WTC11 (cell line): ENCODE measurements at regions not wholly inside any gene's neighbourhood (a gene's known extent, or its start where the extent isn't known, plus 50 kb on each side); places are given as distances from the start of the nearest gene placed in this dataset.

Experiments used
- ATAC-seq: fragments of 200-7000 bp; cut with Tn5 transposase; 2 replicates; pipeline ENCODE4 v1.10.0; 2021; ENCODE audit warnings: mild to moderate bottlenecking, moderate library complexity
- CTCF ChIA-PET: fragments of 300-600 bp; sonication (Branson Sonifier 250); formaldehyde crosslinking; loops from one replicate; lab custom pipeline; 2021; ENCODE audit warnings: antibody characterized with exemption; lab: Charles Lee
- POLR2A ChIA-PET: fragments of 350-600 bp; sonication (Branson Sonifier 250); formaldehyde crosslinking; loops from one replicate; lab custom pipeline; 2021; ENCODE audit warnings: antibody characterized with exemption; lab: Charles Lee
- DNase-seq: peaks from one replicate; pipeline ENCODE4 v3.0.0; 2021; ENCODE audit warnings: low spot score
- H3K27ac Mint-ChIP-seq: 2 replicates; pipeline ENCODE4 v1.8.0; 2021; ENCODE audit warnings: mixed read lengths
- H3K27me3 Mint-ChIP-seq: 2 replicates; pipeline ENCODE4 v1.8.0; 2021; ENCODE audit warnings: low read depth, mild to moderate bottlenecking, moderate library complexity, mixed read lengths
- H3K36me3 Mint-ChIP-seq: 2 replicates; pipeline ENCODE4 v1.8.0; 2021; ENCODE audit warnings: mixed read lengths
- H3K4me1 Mint-ChIP-seq: 2 replicates; pipeline ENCODE4 v1.8.0; 2022; ENCODE audit warnings: mixed read lengths
- H3K4me3 Mint-ChIP-seq: 2 replicates; pipeline ENCODE4 v1.8.0; 2021; ENCODE audit warnings: mild to moderate bottlenecking, moderate library complexity, mixed read lengths
- H3K9me3 Mint-ChIP-seq: 2 replicates; pipeline ENCODE4 v1.8.0; 2021; ENCODE audit warnings: mixed read lengths
- ATF3 ChIP-seq: sonication (generic); formaldehyde crosslinking; conservative IDR thresholded peaks from 2 replicates; pipeline ENCODE4 v1.8.1; 2022; ENCODE audit warnings: mild to moderate bottlenecking, missing genetic modification reagents
- FOXK1 ChIP-seq: sonication (generic); formaldehyde crosslinking; IDR thresholded peaks from 2 replicates; pipeline ENCODE4 v1.8.0; 2022; ENCODE audit warnings: mild to moderate bottlenecking, moderate library complexity, missing genetic modification reagents
- NFE2L1 ChIP-seq: sonication (generic); formaldehyde crosslinking; IDR thresholded peaks from 2 replicates; pipeline ENCODE4 v1.8.1; 2023; ENCODE audit warnings: missing genetic modification reagents
- NFYB ChIP-seq: sonication (generic); formaldehyde crosslinking; conservative IDR thresholded peaks from 2 replicates; pipeline ENCODE4 v1.8.0; 2022; ENCODE audit warnings: low read depth, missing genetic modification reagents
- NR1H2 ChIP-seq: sonication (generic); formaldehyde crosslinking; IDR thresholded peaks from 2 replicates; pipeline ENCODE4 v1.9.0; 2021; ENCODE audit warnings: mild to moderate bottlenecking, moderate library complexity, missing genetic modification reagents
- PRRX2 ChIP-seq: fragments of 250-450 bp; sonication (Bioruptor Pico); IDR thresholded peaks from 2 replicates; pipeline ENCODE4 v1.8.0; 2021; ENCODE audit warnings: mild to moderate bottlenecking
- RORB ChIP-seq: fragments of 250-450 bp; sonication (Bioruptor Pico); IDR thresholded peaks from 2 replicates; pipeline ENCODE4 v1.9.0; 2021; ENCODE audit warnings: mild to moderate bottlenecking
- SMAD3 ChIP-seq: sonication (generic); formaldehyde crosslinking; IDR thresholded peaks from 2 replicates; pipeline ENCODE4 v1.8.0; 2022; ENCODE audit warnings: missing genetic modification reagents, mild to moderate bottlenecking, borderline replicate concordance
- SMAD4 ChIP-seq: sonication (generic); formaldehyde crosslinking; IDR thresholded peaks from 2 replicates; pipeline ENCODE4 v1.8.0; 2022; ENCODE audit warnings: mild to moderate bottlenecking, missing genetic modification reagents
- USF2 ChIP-seq: sonication (generic); formaldehyde crosslinking; IDR thresholded peaks from 2 replicates; pipeline ENCODE4 v1.8.1; 2023; ENCODE audit warnings: mild to moderate bottlenecking, missing genetic modification reagents, moderate library complexity
- ZNF232 ChIP-seq: sonication (generic); formaldehyde crosslinking; IDR thresholded peaks from 2 replicates; pipeline ENCODE4 v1.8.0; 2022; ENCODE audit warnings: mild to moderate bottlenecking, missing genetic modification reagents
- ZNF416 ChIP-seq: fragments of 250-450 bp; sonication (Bioruptor Pico); IDR thresholded peaks from 2 replicates; pipeline ENCODE4 v1.9.0; 2021; ENCODE audit warnings: mild to moderate bottlenecking, inconsistent platforms
- ZSCAN18 ChIP-seq: fragments of 250-450 bp; sonication (Bioruptor Pico); IDR thresholded peaks from 2 replicates; pipeline ENCODE4 v2.1.2; 2022; ENCODE audit warnings: mild to moderate bottlenecking, moderate library complexity
- TF ChIP-seq, protein P1 (sequence below): sonication (generic); formaldehyde crosslinking; IDR thresholded peaks from 2 replicates; pipeline ENCODE4 v1.8.1; 2022; ENCODE audit warnings: low read depth, missing genetic modification reagents, borderline replicate concordance
- TF ChIP-seq, protein P2 (sequence below): fragments of 250-450 bp; sonication (Bioruptor Pico); IDR thresholded peaks from 2 replicates; pipeline ENCODE4 v1.9.0; 2021; ENCODE audit warnings: moderate library complexity, mild to moderate bottlenecking, inconsistent platforms, borderline replicate concordance
- TF ChIP-seq, protein P3 (sequence below): sonication (generic); formaldehyde crosslinking; IDR thresholded peaks from 2 replicates; pipeline ENCODE4 v1.8.1; 2022; ENCODE audit warnings: mild to moderate bottlenecking, moderate library complexity, missing genetic modification reagents
- TF ChIP-seq, protein P4 (sequence below): sonication (generic); formaldehyde crosslinking; IDR thresholded peaks from 2 replicates; pipeline ENCODE4 v1.8.1; 2023; ENCODE audit warnings: mild to moderate bottlenecking, moderate library complexity, missing genetic modification reagents

GRCh38 chr21:38909929-38910328 lies 104.2 kb downstream of the ETS2 start (continued):
- TF ChIP-seq, protein P1, sequence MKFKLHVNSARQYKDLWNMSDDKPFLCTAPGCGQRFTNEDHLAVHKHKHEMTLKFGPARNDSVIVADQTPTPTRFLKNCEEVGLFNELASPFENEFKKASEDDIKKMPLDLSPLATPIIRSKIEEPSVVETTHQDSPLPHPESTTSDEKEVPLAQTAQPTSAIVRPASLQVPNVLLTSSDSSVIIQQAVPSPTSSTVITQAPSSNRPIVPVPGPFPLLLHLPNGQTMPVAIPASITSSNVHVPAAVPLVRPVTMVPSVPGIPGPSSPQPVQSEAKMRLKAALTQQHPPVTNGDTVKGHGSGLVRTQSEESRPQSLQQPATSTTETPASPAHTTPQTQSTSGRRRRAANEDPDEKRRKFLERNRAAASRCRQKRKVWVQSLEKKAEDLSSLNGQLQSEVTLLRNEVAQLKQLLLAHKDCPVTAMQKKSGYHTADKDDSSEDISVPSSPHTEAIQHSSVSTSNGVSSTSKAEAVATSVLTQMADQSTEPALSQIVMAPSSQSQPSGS, result no peak
- TF ChIP-seq SMAD4 (CRISPR knock-in tag), result no peak
- TF ChIP-seq ZNF416 (CRISPR knock-in tag), result no peak
- no peak for TF ChIP-seq SMAD3
- no peak for TF ChIP-seq ZSCAN18 (CRISPR knock-in tag)

DNA sequence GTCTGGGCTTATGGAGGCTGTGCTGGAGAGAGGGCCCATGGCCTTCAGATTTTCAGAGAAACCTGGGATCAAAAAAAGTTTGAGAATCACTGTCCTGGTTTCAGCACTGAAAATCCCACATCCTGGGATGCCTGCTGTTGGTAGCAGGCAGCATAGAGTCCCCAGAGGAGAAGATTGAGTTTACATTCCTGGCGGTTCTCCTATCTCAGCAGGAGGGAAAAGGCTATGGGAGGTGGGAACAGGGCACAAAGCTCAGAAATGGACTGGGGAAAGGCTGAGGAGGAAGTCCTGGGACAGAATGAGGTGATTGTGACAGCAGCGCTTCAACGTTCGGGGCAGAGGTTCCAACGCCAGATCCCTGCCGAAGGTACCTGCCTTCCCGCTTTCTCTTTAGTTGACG lies 103.4 kb downstream of the ETS2 start:
- Mint-ChIP-seq H3K9me3 (peaks cover 6% of the 10 kb centered on the region), H3K27me3 (peaks cover 14% of the 10 kb centered on the region), H3K36me3 (no peaks in the 10 kb centered on the region), H3K27ac (no peak overlapping the region), H3K4me1 (peaks cover 27% of the 10 kb centered on the region), H3K4me3 (no peak overlapping the region)
- TF ChIP-seq NR1H2 (CRISPR knock-in tag), result no peak
- no peak for TF ChIP-seq ATF3
- TF ChIP-seq, protein P2, sequence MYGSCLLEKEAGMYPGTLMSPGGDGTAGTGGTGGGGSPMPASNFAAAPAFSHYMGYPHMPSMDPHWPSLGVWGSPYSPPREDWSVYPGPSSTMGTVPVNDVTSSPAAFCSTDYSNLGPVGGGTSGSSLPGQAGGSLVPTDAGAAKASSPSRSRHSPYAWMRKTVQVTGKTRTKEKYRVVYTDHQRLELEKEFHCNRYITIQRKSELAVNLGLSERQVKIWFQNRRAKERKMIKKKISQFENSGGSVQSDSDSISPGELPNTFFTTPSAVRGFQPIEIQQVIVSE (CRISPR knock-in tag), result no peak
- TF ChIP-seq, protein P3, sequence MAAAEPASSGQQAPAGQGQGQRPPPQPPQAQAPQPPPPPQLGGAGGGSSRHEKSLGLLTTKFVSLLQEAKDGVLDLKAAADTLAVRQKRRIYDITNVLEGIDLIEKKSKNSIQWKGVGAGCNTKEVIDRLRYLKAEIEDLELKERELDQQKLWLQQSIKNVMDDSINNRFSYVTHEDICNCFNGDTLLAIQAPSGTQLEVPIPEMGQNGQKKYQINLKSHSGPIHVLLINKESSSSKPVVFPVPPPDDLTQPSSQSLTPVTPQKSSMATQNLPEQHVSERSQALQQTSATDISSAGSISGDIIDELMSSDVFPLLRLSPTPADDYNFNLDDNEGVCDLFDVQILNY (CRISPR knock-in tag), result no peak
- no peak for TF ChIP-seq ZSCAN18 (CRISPR knock-in tag)
- no peak for TF ChIP-seq NFYB (CRISPR knock-in tag)
- no peak for TF ChIP-seq NFE2L1 (CRISPR knock-in tag)
- no peak for TF ChIP-seq RORB
- no peak for TF ChIP-seq USF2 (CRISPR knock-in tag)
- TF ChIP-seq FOXK1 (CRISPR knock-in tag), result no peak
- POLR2A ChIA-PET, result no interaction called here
- ATAC-seq (no peak), DNase-seq (no peak)
- CTCF ChIA-PET, result no interaction called here

DNA sequence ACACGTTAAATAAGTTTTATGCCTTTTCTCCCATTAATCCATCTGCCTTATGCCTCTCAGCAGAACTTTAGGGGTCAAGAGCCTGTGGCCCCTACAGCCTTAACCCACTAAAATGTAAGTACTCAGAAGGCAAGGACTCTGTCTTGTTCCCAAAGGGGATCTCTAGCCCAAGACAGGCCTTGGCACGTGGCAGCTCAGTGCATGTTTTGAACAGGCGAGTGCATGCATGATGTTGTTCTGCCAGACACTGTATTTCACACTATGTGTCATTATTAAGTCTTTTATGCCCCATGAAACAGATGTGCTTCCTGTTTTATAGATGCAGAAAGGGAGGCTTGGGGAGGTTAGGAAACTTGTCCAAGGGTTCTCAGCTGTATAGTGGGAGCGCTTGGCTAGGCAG lies 102.8 kb downstream of the ETS2 start:
- peaks cover 6% of the 10 kb centered on the region for H3K9me3 Mint-ChIP-seq
- no peak overlapping the region for H3K4me3 Mint-ChIP-seq
- POLR2A ChIA-PET, result no interaction called here
- no peak for ATAC-seq
- no peak for DNase-seq
- no peaks in the 10 kb centered on the region for H3K36me3 Mint-ChIP-seq
- peaks cover 29% of the 10 kb centered on the region for H3K4me1 Mint-ChIP-seq
- CTCF ChIA-PET, result no interaction called here
- TF ChIP-seq, protein P2 (CRISPR knock-in tag), result no peak
- TF ChIP-seq, protein P4, sequence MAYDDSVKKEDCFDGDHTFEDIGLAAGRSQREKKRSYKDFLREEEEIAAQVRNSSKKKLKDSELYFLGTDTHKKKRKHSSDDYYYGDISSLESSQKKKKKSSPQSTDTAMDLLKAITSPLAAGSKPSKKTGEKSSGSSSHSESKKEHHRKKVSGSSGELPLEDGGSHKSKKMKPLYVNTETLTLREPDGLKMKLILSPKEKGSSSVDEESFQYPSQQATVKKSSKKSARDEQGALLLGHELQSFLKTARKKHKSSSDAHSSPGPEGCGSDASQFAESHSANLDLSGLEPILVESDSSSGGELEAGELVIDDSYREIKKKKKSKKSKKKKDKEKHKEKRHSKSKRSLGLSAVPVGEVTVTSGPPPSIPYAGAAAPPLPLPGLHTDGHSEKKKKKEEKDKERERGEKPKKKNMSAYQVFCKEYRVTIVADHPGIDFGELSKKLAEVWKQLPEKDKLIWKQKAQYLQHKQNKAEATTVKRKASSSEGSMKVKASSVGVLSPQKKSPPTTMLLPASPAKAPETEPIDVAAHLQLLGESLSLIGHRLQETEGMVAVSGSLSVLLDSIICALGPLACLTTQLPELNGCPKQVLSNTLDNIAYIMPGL (CRISPR knock-in tag), result no peak
- TF ChIP-seq ZNF232 (no peak), PRRX2 (CRISPR knock-in tag) (no peak)
- peaks cover 14% of the 10 kb centered on the region for H3K27me3 Mint-ChIP-seq
- H3K27ac Mint-ChIP-seq, result no peak overlapping the region
